Progenitor cell of endocrine pancreas (in vitro differentiated cells): ENCODE measurements at regions not wholly inside any gene's neighbourhood (a gene's known extent, or its start where the extent isn't known, plus 50 kb on each side); places are given as distances from the start of the nearest gene placed in this dataset.

Experiments used
- DNase-seq: peaks from one replicate; pipeline ENCODE4 v3.0.0; 2021; ENCODE audit warnings: low spot score; ENCODE audit not compliant: unreplicated experiment
- H3K27ac Mint-ChIP-seq: 2 replicates; pipeline ENCODE4 v1.8.0; 2021; ENCODE audit warnings: mild to moderate bottlenecking, moderate library complexity, mixed read lengths
- H3K27me3 Mint-ChIP-seq: 2 replicates; pipeline ENCODE4 v1.8.0; 2021; ENCODE audit warnings: mixed read lengths
- H3K36me3 Mint-ChIP-seq: 2 replicates; pipeline ENCODE4 v1.8.0; 2022; ENCODE audit warnings: mixed read lengths; ENCODE audit not compliant: insufficient read depth
- H3K4me1 Mint-ChIP-seq: 2 replicates; pipeline ENCODE4 v1.8.0; 2021; ENCODE audit warnings: low read depth, mixed read lengths
- H3K4me3 Mint-ChIP-seq: 2 replicates; pipeline ENCODE4 v1.8.0; 2021; ENCODE audit warnings: low read depth, mild to moderate bottlenecking, moderate library complexity, mixed read lengths
- H3K9me3 Mint-ChIP-seq: 2 replicates; pipeline ENCODE4 v1.8.0; 2021; ENCODE audit warnings: low read depth, mixed read lengths
- TF ChIP-seq, protein P1 (sequence below): fragments of 200-600 bp; sonication (generic); IDR thresholded peaks from one replicate; pipeline ENCODE4 v1.5.0; 2021; ENCODE audit warnings: antibody characterized with exemption, mild to moderate bottlenecking; ENCODE audit not compliant: unreplicated experiment

DNA sequence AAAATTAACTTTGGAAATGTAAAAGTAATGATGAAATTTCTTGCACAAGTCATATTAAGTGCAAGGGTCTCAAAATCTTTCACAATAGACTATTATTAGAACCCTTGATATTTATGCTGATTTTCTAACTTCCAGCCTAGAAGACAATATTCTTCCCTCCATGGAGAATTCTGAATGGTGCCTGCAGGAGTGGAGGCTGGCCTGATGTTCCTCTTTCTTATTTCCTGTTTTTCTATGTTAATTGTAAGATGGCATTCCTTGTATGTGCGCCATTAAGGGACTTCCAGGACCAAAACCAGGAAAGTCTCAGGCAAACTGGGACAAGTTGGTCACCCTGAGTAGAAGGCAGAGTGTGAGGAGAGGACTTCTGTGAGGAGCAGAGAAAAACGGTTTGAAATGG is 294.9 kb downstream of the DLEU7 start:
- no peak for DNase-seq
- no peaks in the 10 kb centered on the region for H3K27me3 Mint-ChIP-seq
- no peak overlapping the region for H3K27ac Mint-ChIP-seq
- TF ChIP-seq, protein P1, sequence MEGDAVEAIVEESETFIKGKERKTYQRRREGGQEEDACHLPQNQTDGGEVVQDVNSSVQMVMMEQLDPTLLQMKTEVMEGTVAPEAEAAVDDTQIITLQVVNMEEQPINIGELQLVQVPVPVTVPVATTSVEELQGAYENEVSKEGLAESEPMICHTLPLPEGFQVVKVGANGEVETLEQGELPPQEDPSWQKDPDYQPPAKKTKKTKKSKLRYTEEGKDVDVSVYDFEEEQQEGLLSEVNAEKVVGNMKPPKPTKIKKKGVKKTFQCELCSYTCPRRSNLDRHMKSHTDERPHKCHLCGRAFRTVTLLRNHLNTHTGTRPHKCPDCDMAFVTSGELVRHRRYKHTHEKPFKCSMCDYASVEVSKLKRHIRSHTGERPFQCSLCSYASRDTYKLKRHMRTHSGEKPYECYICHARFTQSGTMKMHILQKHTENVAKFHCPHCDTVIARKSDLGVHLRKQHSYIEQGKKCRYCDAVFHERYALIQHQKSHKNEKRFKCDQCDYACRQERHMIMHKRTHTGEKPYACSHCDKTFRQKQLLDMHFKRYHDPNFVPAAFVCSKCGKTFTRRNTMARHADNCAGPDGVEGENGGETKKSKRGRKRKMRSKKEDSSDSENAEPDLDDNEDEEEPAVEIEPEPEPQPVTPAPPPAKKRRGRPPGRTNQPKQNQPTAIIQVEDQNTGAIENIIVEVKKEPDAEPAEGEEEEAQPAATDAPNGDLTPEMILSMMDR, result no peak
- H3K4me3 Mint-ChIP-seq, result no peak overlapping the region
- H3K9me3 Mint-ChIP-seq, result peaks cover 9% of the 10 kb centered on the region
- no peaks in the 10 kb centered on the region for H3K36me3 Mint-ChIP-seq
- H3K4me1 Mint-ChIP-seq, result no peaks in the 10 kb centered on the region

DNA sequence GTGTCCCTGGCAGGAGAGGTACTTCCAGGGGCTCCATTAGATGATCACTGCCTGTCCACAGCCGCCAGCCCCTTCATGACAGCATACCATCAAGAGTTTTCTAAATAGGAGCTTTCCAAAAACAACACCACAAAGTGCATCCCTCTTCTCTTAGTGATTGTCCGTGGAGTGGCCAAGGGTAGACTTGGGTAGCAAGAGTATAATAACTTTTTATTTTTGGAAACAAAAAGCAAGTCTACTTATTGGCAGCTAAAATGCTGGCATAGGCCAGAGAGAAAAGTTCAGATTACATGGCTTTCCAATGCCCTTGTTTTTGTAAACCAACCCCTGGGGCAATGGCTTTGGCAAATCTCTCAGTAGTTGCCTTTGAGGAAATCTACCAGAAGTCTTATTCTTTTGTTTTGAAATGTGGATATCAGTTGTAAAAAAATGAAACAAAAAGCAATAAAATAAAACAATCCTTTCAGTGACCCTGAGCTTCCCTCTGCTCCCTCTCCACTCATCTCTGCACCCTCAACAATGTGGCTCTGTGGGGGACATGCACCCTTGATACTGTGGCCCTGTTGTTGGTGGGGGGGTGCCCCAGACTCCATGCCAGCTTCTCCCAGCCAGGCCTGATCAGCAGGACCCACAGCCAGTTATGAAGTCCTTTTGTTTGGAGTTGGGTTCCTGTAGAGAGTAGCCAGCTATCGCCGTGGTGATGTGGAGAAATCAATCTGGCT is 294.1 kb downstream of the DLEU7 start:
- no peak for DNase-seq
- TF ChIP-seq, protein P1, result no peak
- no peaks in the 10 kb centered on the region for H3K4me1 Mint-ChIP-seq
- no peak overlapping the region for H3K4me3 Mint-ChIP-seq
- H3K9me3 Mint-ChIP-seq, result peaks cover 14% of the 10 kb centered on the region
- peaks cover 2% of the 10 kb centered on the region for H3K36me3 Mint-ChIP-seq
- H3K27me3 Mint-ChIP-seq, result no peaks in the 10 kb centered on the region
- no peak overlapping the region for H3K27ac Mint-ChIP-seq

DNA sequence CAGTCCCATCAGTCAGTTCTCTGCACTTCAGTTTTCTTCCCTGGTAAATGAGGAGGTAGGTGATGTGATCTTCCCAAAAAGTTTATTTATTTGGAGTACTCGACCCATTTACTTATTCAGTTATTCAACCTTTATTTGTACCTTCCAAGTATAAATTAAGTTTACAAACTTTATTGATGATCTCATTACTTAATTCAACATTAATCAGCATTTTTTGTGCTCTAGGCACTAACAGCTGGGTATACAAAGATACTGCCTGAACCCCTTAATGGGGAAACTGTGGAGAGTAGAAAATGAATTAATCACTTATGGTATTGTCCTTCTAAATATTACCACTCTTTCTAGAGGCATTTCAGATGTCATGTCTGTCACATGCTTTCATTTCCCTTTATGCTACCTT is 293.3 kb downstream of the DLEU7 start:
- TF ChIP-seq, protein P1, result no peak
- Mint-ChIP-seq H3K4me3 (no peak overlapping the region), H3K9me3 (peaks cover 14% of the 10 kb centered on the region), H3K4me1 (no peaks in the 10 kb centered on the region), H3K27me3 (no peaks in the 10 kb centered on the region), H3K36me3 (peaks cover 2% of the 10 kb centered on the region), H3K27ac (no peak overlapping the region)
- DNase-seq, result no peak

DNA sequence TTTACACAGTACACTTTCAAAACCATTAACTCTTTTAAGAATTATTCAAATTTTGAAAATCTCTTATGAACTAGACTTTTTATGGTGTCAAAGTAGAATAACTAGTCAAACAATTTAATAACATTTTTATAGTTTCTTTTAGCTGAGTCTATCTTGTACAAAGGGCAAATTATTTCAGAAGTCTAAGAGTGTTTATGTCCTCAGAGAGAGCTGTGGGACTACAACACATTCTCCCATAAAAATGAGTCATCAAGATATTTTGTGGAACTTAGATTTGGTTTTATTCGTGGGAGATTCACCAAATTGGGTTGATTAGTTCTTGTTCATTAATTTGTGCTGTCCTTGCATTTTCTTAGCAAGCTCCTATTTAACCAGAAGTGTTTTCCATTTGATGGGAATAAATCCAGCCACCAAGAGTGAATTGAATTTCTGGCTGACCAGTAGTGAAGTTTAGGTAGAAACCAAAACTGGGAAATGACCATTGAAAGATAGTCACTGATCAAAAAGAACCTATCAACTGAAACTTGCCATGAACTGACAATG is 291.0 kb downstream of the DLEU7 start:
- Mint-ChIP-seq H3K9me3 (peaks cover 14% of the 10 kb centered on the region), H3K36me3 (peaks cover 2% of the 10 kb centered on the region), H3K4me3 (no peak overlapping the region), H3K27ac (no peak overlapping the region), H3K27me3 (no peaks in the 10 kb centered on the region), H3K4me1 (no peaks in the 10 kb centered on the region)
- TF ChIP-seq, protein P1, result no peak
- DNase-seq, result no peak

DNA sequence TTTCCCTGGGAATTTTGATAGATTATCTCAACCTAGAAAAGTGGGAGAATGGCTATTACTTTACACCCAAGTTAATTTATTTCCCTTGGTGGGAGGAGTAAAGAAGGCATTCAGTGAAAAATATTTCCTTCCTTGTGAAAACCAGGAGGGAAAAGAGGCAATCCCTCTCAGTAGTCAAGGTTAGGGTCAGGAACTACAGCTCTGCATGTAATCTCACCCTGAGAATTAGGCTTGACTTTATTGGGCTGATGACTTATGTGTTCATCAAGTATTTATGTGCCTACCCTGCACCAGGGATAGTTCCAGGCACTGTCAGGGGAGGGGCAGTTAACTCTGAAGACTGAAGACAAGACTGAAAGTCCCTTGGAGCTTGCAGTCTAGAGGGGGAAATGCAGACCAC is 281.8 kb downstream of the DLEU7 start:
- Mint-ChIP-seq H3K27ac (no peak overlapping the region), H3K27me3 (no peaks in the 10 kb centered on the region), H3K9me3 (peaks cover 3% of the 10 kb centered on the region), H3K4me3 (no peak overlapping the region), H3K4me1 (no peaks in the 10 kb centered on the region), H3K36me3 (no peaks in the 10 kb centered on the region)
- no peak for DNase-seq
- TF ChIP-seq, protein P1, result no peak
